IMR-90 (cell line): ENCODE measurements at regions not wholly inside any gene's neighbourhood (a gene's known extent, or its start where the extent isn't known, plus 50 kb on each side); places are given as distances from the start of the nearest gene placed in this dataset.

Experiments
- CTCF ChIP-seq: conservative IDR thresholded peaks from 2 replicates; pipeline ENCODE4 v1.5.1; 2012; ENCODE audit warnings: mild to moderate bottlenecking, low read depth, low read length, improper control_type of control experiment
- ELK1 ChIP-seq: fragments of 150-350 bp; IDR thresholded peaks from 2 replicates; pipeline ENCODE4 v1.6.1; 2016; ENCODE audit warnings: low read depth, mild to moderate bottlenecking, low read length, moderate library complexity, borderline replicate concordance
- MAFK ChIP-seq: IDR thresholded peaks from 2 replicates; pipeline ENCODE4 v1.6.1; 2012; ENCODE audit warnings: low read depth, low read length, improper control_type of control experiment
- POLR2A ChIP-seq: IDR thresholded peaks from 2 replicates; pipeline ENCODE4 v1.6.1; 2012; ENCODE audit warnings: mild to moderate bottlenecking, low read depth, low read length

GRCh38 chr10:43802988-43803696 is 154.5 kb upstream of the ZNF32 start:
- TF ChIP-seq MAFK (no peak), CTCF (no peak), ELK1 (no peak), POLR2A (no peak)
